ENCODE measurements at regions not wholly inside any gene's neighbourhood (a gene's known extent, or its start where the extent isn't known, plus 50 kb on each side); places are given as distances from the start of the nearest gene placed in this dataset.
"Not testable (repeated sequence)": the region's sequence is repeated elsewhere in the genome, so short reads cannot be mapped to it uniquely, and the experiment has no call there.

- no peak for DNase-seq
Measured at GRCh38 chr1:37162059-37162458, 127.7 kb upstream of the GRIK3 start.

DNA sequence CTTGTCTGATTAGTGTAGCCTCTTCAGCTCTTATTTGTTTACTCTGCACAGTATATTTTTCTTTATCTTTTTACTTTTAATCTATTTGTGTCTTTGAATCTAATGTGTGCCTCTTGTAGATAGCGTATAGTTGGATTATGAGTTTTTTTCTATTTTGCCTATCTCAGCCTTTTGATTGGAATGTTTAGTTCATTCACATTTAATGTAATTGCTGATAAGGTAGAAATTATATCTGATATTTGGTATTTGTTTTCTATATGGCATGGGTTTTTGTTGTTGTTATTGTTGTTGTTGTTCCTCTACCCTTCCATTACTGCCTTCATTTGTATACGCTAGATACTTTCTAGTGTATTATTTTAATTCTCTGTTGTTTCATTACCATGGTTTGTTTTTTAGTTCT lies 131.7 kb upstream of the GRIK3 start:
- no peak for DNase-seq

DNA sequence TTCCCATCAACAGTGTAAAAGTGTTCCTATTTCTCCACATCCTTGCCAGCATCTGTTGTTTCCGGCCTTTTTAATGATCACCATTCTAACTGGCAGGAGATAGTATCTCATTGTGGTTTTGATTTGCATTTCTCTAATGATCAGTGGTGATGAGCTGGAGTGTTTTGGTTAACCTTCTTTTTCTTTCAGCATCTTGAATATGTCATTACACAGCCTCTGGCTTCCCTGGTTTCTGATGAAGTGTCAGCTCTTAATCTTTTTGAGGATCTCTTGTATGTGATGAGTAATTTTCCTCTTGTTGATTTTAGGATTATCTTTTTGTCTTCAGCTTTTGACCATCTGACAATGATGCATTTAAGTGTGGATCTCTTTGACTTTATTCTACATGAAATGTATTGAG lies 133.2 kb upstream of the GRIK3 start:
- no peak for DNase-seq

GRCh38 chr1:37169241-37169640 lies 134.9 kb upstream of the GRIK3 start:
- no peak for DNase-seq

DNA sequence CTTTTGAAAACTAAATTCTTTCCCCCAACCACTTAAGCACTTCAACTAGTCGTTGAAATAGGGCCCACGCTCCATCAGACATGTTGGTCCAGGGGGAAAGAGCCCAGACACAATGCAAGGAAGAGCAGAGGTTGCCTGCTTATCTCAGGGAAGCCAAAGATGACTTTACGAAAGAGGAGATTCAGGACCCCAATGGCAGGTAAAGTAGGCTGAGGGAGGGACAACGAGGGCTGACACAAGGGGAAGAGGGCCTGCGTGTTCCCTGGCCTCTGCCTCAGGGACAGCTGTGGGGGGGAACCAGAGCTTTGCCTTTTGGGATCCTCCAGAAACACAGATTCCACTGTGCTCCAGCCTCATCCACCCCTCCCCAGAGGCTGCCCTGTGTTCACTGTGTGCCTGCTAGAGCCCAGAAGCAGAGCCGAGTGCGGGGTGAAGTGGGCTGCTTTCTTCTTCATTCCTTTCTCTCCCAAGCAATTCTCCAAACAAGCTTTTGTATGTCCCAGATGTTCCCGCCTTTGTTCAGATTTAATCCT lies 135.5 kb upstream of the GRIK3 start:
- DNase-seq, result no peak

GRCh38 chr1:37171691-37172090 lies 137.4 kb upstream of the GRIK3 start:
- DNase-seq, result no peak

DNA sequence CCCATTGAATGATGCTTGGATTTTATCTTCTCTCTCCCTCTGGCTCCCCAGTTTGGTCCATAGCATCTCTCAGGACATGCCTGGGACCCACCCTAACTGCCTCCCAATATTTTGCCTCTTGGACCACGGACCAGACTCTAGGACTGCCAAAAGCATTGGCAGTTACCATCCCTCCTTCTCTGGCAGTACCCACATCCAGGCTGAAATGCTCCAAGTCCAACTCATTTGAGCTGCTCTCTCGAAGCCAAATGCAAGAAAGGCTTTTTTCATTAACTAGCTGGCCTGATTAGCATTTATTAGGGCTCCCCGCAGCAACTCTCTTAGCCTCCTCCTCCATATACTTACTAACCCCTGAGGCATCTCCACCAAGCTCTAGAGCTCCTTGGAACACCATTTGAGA lies 140.0 kb upstream of the GRIK3 start:
- no peak for DNase-seq

- no peak for DNase-seq
Measured at GRCh38 chr1:37174876-37175275, 140.6 kb upstream of the GRIK3 start.

DNA sequence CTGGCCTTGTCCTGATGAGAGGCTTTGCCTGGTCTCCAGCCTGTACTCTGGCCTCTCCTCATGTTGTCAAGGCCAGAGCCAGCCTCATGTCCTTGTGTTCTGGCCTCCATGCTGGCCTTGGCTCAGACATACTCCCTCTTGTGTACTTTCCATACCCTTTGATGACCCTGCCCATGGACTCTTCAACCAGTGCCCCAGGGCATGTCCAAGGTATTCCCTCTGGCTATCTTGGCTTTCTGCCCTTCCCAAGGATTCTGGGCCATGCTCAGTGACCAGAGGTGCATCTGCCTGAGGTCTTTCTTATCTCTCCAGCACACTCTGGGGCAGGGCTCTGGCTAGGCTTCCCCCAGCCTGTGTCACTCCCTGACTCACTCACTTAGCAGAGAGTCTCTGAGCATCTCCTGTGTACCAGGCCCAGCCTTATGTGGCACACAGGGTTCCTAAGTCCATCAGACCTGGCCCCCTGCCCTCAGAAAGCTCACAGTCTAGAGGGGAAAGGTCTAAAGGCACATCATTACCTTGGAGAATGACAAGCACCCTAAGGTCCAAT lies 141.4 kb upstream of the GRIK3 start:
- DNase-seq, result no peak

DNA sequence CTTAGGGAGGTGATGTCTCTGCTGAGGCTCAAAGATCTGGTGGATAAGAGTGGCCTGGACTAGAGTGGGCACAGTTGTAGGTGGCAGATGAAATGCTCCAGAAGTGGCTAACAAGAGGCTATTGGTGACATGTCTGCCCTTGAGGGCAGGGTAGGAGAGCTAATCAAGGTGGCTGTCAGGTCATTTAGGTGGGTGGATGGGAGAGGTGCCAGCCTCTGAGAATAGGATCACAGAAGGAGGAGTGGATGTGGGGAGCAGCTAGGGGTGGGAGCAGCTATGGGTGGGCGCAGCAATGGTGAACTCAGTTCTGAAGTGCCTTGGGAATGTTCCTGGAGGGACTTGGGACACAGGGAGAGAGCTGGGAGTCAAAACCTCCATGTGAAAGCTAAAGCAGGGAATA lies 142.0 kb upstream of the GRIK3 start:
- DNase-seq, result no peak

GRCh38 chr1:37177230-37177864 lies 143.0 kb upstream of the GRIK3 start:
- no peak for DNase-seq

- no peak for DNase-seq
Measured at GRCh38 chr1:37181425-37181824, 147.1 kb upstream of the GRIK3 start.

DNA sequence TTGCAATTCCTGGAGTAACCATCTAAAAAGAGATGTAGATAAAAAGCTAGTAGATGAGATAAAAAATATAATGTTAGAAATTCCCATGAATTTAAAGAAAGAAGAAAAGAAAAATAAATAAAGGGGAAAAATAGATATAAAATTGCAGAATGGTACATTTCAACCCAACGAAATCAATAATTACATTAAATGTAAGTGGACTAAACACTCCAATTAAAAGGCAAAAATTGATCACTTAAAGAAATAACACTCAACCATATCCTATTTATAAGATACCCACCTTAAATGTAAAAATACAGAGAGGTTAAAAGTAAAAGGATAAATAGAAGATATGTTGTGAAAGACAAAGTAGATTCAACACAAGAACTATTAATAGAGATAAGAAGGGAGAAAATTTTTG lies 150.5 kb upstream of the GRIK3 start:
- DNase-seq, result no peak

GRCh38 chr1:37186246-37186756 lies 152.0 kb upstream of the GRIK3 start:
- DNase-seq, result no peak

GRCh38 chr1:37189111-37189510 lies 154.8 kb upstream of the GRIK3 start:
- no peak for DNase-seq

- DNase-seq, result no peak
Measured at GRCh38 chr1:37197411-37197810, 163.1 kb upstream of the GRIK3 start.

- DNase-seq, result not testable (repeated sequence)
Measured at GRCh38 chr1:37214305-37214704, 180.0 kb upstream of the GRIK3 start.

GRCh38 chr1:37233606-37234005 lies 199.3 kb upstream of the GRIK3 start:
- DNase-seq, result no peak

DNA sequence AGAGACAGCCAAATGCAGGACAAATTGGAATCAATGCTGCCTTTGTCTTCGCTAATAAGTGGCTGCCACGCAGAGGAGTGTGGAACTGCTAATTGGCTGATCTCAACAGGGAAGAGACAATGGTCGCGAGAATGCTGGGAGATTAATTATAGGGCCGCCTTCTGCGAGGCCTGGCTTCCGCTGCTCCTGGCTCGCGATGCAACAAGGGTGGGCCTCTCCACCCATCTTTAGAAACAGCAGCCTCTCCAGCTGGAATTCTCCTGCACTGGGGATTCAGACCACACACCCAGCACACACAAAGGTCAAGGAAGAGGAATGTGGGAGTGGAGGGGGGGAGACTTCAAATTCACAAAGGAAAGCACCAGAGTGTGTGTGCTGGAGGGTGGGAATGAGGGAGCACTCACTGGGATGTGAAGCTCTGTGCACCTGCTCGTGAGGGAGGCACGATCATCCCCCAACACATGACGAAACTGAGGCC lies 200.7 kb upstream of the GRIK3 start:
- DNase-seq, result no peak

GRCh38 chr1:37237948-37238347 lies 203.6 kb upstream of the GRIK3 start:
- no peak for DNase-seq

- no peak for DNase-seq
Measured at GRCh38 chr1:37238364-37239224, 204.3 kb upstream of the GRIK3 start.

- DNase-seq, result no peak
Measured at GRCh38 chr1:37239225-37239740, 205.0 kb upstream of the GRIK3 start.

DNA sequence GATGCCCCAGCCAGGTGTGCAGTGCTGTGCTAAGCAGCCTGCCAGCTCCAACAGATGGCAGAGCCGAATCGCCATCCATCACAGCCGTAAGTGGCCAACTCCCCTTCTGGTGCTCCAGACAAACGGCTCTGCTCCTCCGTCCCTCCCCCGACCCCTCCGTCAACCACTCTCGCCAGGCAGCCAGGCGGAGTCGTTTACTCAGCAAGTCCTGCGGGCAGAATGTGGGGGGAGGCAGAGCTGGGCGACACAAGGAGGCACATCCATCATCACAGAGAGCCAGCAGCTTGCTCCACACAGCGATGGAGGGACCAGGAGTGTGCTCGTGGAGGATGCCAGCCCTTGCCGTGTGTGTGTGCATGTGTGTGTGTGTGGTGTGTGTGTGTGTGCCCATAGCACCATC lies 206.6 kb upstream of the GRIK3 start:
- no peak for DNase-seq
